K562 (cell line): ENCODE measurements at regions not wholly inside any gene's neighbourhood (a gene's known extent, or its start where the extent isn't known, plus 50 kb on each side); places are given as distances from the start of the nearest gene placed in this dataset.
A peak's percentile ranks its signal among the peaks of the same experiment; 100 is the strongest.
"Not testable (repeated sequence)": the region's sequence is repeated elsewhere in the genome, so short reads cannot be mapped to it uniquely, and the experiment has no call there.

Source experiments
- ATF1 ChIP-seq, 2 experiments: fragments of 450-650 bp in 1 of 2; IDR thresholded peaks; 2 replicates each; pipeline ENCODE4 v1.6.1; 2016; ENCODE audit warnings: missing compliant biosample characterization in 1 of 2, missing genetic modification characterization in 1 of 2
- ATF4 ChIP-seq: fragments of 450-650 bp; formaldehyde crosslinking; IDR thresholded peaks from 2 replicates; pipeline ENCODE4 v1.4.0; 2022; ENCODE audit warnings: mild to moderate bottlenecking, moderate library complexity
- CEBPB ChIP-seq: fragments of 450-650 bp; IDR thresholded peaks from 2 replicates; pipeline ENCODE4 v1.6.1; 2016; ENCODE audit warnings: missing genetic modification characterization, missing compliant biosample characterization
- CXXC5 ChIP-seq: fragments of 250-450 bp; sonication (Bioruptor Pico); IDR thresholded peaks from 2 replicates; pipeline ENCODE4 v1.8.0; 2022; ENCODE audit warnings: inconsistent platforms, mild to moderate bottlenecking, moderate library complexity
- EP400 ChIP-seq: fragments of 450-650 bp; IDR thresholded peaks from 2 replicates; pipeline ENCODE4 v1.6.1; 2017; ENCODE audit warnings: antibody characterized with exemption, mild to moderate bottlenecking, moderate library complexity
- RB1 ChIP-seq: fragments of 450-650 bp; IDR thresholded peaks from 2 replicates; pipeline ENCODE4 v1.6.1; 2017; ENCODE audit warnings: low read depth, mild to moderate bottlenecking
- RBFOX2 ChIP-seq: fragments of 200-400 bp; formaldehyde crosslinking; IDR thresholded peaks from 2 replicates; pipeline ENCODE4 v1.6.1; 2017; ENCODE audit warnings: low read depth, mild to moderate bottlenecking, low read length, moderate library complexity
- RREB1 ChIP-seq: fragments of 250-450 bp; sonication (Bioruptor Pico); IDR thresholded peaks from 2 replicates; pipeline ENCODE4 v1.4.0; 2020
- SMAD4 ChIP-seq: fragments of 250-450 bp; sonication (Bioruptor Pico); conservative IDR thresholded peaks from 2 replicates; pipeline ENCODE4 v1.8.0; 2021; ENCODE audit warnings: inconsistent platforms, mild to moderate bottlenecking, moderate library complexity
- VEZF1 ChIP-seq: fragments of 200-800 bp; sonication (Bioruptor generic); IDR thresholded peaks from 2 replicates; pipeline ENCODE4 v1.6.1; 2017; ENCODE audit warnings: missing genetic modification characterization, missing compliant biosample characterization
- ZBTB11 ChIP-seq, 3 experiments: fragments of 200-800 bp in 1 of 3; fragments of 250-450 bp in 1 of 3; fragments of 450-650 bp in 1 of 3; sonication (Bioruptor Pico) in 1 of 3; sonication (Bioruptor generic) in 1 of 3; formaldehyde crosslinking in 1 of 3; IDR thresholded peaks; 2 replicates each; pipeline versions ENCODE4 v1.6.1 to v1.8.0; 2016 to 2022; ENCODE audit warnings: mild to moderate bottlenecking in 2 of 3, missing genetic modification characterization in 2 of 3, missing compliant biosample characterization in 1 of 3, moderate library complexity in 1 of 3
- ZNF311 ChIP-seq: fragments of 250-450 bp; sonication (Bioruptor Pico); IDR thresholded peaks from 2 replicates; pipeline ENCODE4 v1.4.0; 2020; ENCODE audit warnings: mild to moderate bottlenecking, moderate library complexity
- ZNF695 ChIP-seq: fragments of 450-650 bp; formaldehyde crosslinking; IDR thresholded peaks from 2 replicates; pipeline ENCODE4 v1.4.0; 2020; ENCODE audit warnings: mild to moderate bottlenecking, moderate library complexity
- ZNF778 ChIP-seq: fragments of 450-650 bp; formaldehyde crosslinking; IDR thresholded peaks from 2 replicates; pipeline ENCODE4 v1.4.0; 2020; ENCODE audit warnings: mild to moderate bottlenecking, moderate library complexity

GRCh38 chr5:21485458-21486000, 1367.6 kb downstream of the CDH12 start (continued):
- TF ChIP-seq RREB1: peak; percentile 28; the same call in 1 of the 2 replicates
- 0 out of 2 replicates have a peak, but pooled peaks have one; percentile 25 for TF ChIP-seq ZNF311
- peak; percentile 82; the same call in 1 of the 2 replicates for TF ChIP-seq ZNF695 (CRISPR knock-in tag)
- not testable (repeated sequence) for TF ChIP-seq ATF1 (CRISPR knock-in tag; IDR thresholded peaks at IDR 0.05)
- TF ChIP-seq ATF1 (tag; IDR thresholded peaks at IDR 0.05): peak; percentile 45
- 0 out of 2 replicates have a peak, but pooled peaks have one; percentile 33 for TF ChIP-seq CXXC5 (CRISPR knock-in tag)
- TF ChIP-seq VEZF1 (CRISPR knock-in tag): peak; percentile 55; the same call in 1 of the 2 replicates
- 0 out of 2 replicates have a peak, but pooled peaks have one; percentile 18 for TF ChIP-seq RBFOX2
- peak; percentile 92 for TF ChIP-seq CEBPB
- peak; percentile 94 for TF ChIP-seq EP400
- peak; percentile 31; the same call in 1 of the 2 replicates for TF ChIP-seq SMAD4 (CRISPR knock-in tag)
- TF ChIP-seq ZNF778 (CRISPR knock-in tag): 0 out of 2 replicates have a peak, but pooled peaks have one; percentile 73
- TF ChIP-seq ZBTB11 (CRISPR knock-in tag; IDR thresholded peaks at IDR 0.05): peak in 1 of 3 experiments; percentile 72; a peak in 2 of 6 replicates
- peak; percentile 24; the same call in 1 of the 2 replicates for TF ChIP-seq RB1
- TF ChIP-seq ATF4 (CRISPR knock-in tag): 0 out of 2 replicates have a peak, but pooled peaks have one; percentile 12
